BLaER1 (cell line): ENCODE measurements at regions not wholly inside any gene's neighbourhood (a gene's known extent, or its start where the extent isn't known, plus 50 kb on each side); places are given as distances from the start of the nearest gene placed in this dataset.
"Not testable (repeated sequence)": the region's sequence is repeated elsewhere in the genome, so short reads cannot be mapped to it uniquely, and the experiment has no call there.

Experiments
- H3K27ac ChIP-seq: shearing (Covaris generic); formaldehyde crosslinking; 2 replicates; pipeline ENCODE4 v1.8.1; 2022
- H3K27me3 ChIP-seq: shearing (Covaris generic); formaldehyde crosslinking; 2 replicates; pipeline ENCODE4 v1.8.1; 2022
- H3K36me3 ChIP-seq: shearing (Covaris generic); formaldehyde crosslinking; 2 replicates; pipeline ENCODE4 v1.8.1; 2022
- H3K4me1 ChIP-seq: shearing (Covaris generic); formaldehyde crosslinking; 2 replicates; pipeline ENCODE4 v1.8.1; 2022
- H3K4me2 ChIP-seq: shearing (Covaris generic); formaldehyde crosslinking; 2 replicates; pipeline ENCODE4 v1.8.1; 2022
- H3K4me3 ChIP-seq: shearing (Covaris generic); formaldehyde crosslinking; 2 replicates; pipeline ENCODE4 v1.8.1; 2022
- H3K9ac ChIP-seq: shearing (Covaris generic); formaldehyde crosslinking; 2 replicates; pipeline ENCODE4 v1.8.1; 2022
- H3K9me3 ChIP-seq: shearing (Covaris generic); formaldehyde crosslinking; 2 replicates; pipeline ENCODE4 v1.8.1; 2022
- H4K20me1 ChIP-seq: shearing (Covaris generic); formaldehyde crosslinking; 2 replicates; pipeline ENCODE4 v1.8.1; 2022
- Cebpa-rat ChIP-seq: shearing (Covaris generic); IDR thresholded peaks from 2 replicates; pipeline ENCODE4 v1.8.1; 2022

DNA sequence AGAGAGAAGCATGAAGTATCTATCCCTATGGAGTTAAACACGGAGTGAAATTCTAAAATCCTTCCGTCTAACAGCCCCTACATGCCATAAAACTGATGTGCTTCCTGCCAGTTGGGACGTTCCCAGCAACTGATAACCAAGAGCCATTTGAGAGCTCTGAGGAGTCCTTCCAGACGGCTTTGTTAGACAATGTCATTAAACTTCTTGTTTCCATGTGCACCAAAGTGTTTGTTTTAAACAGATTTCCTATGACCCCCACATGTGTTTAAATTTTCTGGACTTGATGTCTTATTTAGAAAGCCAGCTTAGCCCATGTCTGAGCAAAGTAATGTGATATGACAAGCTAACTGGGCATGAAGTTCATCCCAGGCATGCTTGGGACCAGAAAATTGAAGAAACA, 57.2 kb upstream of the LPAR1 start:
- Histone ChIP-seq H3K36me3 (no peaks in the 10 kb centered on the region), H3K4me1 (no peaks in the 10 kb centered on the region), H3K27me3 (no peaks in the 10 kb centered on the region), H3K9ac (no peak overlapping the region), H3K27ac (no peak overlapping the region), H3K4me2 (no peak overlapping the region), H4K20me1 (no peaks in the 10 kb centered on the region), H3K4me3 (no peak overlapping the region), H3K9me3 (no peaks in the 10 kb centered on the region)
- no peak for TF ChIP-seq Cebpa-rat

DNA sequence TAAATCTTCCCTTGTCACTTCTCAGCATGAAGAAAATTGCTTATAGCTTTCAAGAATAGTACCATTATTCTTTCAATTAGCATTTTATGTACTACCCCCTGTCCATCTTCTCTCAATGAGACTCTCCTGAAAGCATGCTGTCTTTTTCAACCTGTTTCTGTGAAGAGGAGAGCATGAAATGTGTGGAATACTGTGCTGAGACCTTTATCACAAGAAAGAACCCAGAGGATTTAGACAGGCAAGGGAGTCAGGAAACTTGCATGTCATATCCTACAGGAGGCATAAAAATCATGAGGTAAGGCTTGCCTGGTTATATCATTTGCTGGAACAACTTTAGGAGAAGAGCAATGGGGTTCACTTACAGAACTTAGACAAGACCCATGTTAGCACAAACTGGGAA, 56.7 kb upstream of the LPAR1 start:
- H3K4me3 ChIP-seq: no peak overlapping the region
- H3K9me3 ChIP-seq: no peaks in the 10 kb centered on the region
- no peaks in the 10 kb centered on the region for H3K27me3 ChIP-seq
- H3K4me1 ChIP-seq: no peaks in the 10 kb centered on the region
- no peak for TF ChIP-seq Cebpa-rat
- no peaks in the 10 kb centered on the region for H3K36me3 ChIP-seq
- H3K4me2 ChIP-seq: no peak overlapping the region
- no peaks in the 10 kb centered on the region for H4K20me1 ChIP-seq
- no peak overlapping the region for H3K27ac ChIP-seq
- H3K9ac ChIP-seq: no peak overlapping the region

DNA sequence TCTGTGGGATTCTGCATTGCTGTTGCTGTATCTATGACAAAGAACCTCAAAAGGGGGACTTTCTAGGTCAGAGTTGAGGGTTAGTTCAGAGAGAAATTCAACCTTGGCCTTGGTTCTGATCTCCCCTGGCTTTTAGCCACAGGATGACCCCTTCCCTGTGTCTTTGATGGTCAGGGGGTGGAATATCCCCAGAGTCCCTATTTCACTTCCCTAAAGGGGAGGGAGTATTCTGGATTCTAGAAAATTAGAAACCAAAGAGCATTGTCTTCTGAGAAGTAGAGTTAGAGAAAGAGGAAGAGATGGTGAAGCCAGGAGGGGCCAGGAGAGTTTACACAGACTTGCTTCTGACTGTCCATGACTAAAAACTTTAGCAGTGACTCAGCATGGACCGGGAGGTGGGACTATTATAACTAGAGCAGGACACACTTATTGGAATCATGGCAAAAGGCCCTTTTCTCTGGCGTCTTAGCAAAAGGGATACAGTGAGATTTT, 56.2 kb upstream of the LPAR1 start:
- H3K4me3 ChIP-seq: no peak overlapping the region
- H3K4me1 ChIP-seq: no peaks in the 10 kb centered on the region
- H4K20me1 ChIP-seq: no peaks in the 10 kb centered on the region
- no peak overlapping the region for H3K4me2 ChIP-seq
- no peak overlapping the region for H3K9ac ChIP-seq
- H3K36me3 ChIP-seq: no peaks in the 10 kb centered on the region
- no peak for TF ChIP-seq Cebpa-rat
- no peak overlapping the region for H3K27ac ChIP-seq
- H3K27me3 ChIP-seq: no peaks in the 10 kb centered on the region
- H3K9me3 ChIP-seq: no peaks in the 10 kb centered on the region

DNA sequence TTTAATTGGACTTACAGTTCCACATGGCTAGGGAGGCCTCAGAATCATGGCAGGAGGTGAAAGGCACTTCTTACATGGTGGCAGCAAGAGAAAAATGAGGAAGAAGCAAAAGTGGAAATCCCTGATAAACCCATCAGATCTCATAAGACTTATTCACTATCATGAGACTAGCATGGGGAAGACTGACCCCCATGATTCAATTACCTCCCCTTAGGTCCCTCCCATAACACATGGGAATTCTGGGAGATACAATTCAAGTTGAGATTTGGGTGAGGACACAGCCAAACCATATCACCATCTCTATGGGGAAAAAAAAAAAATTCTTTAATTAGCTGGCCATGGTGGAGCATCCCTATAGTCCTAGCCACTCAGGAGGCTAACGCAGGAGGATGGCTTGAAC, 53.9 kb upstream of the LPAR1 start:
- not testable (repeated sequence) for H3K4me3 ChIP-seq, H3K36me3 ChIP-seq, H3K27ac ChIP-seq, H3K4me2 ChIP-seq, H3K9me3 ChIP-seq, H3K27me3 ChIP-seq, H3K9ac ChIP-seq, H4K20me1 ChIP-seq, H3K4me1 ChIP-seq
